SU-DHL-6 (cell line): ENCODE measurements at regions not wholly inside any gene's neighbourhood (a gene's known extent, or its start where the extent isn't known, plus 50 kb on each side); places are given as distances from the start of the nearest gene placed in this dataset.

Experiments
- H2AFZ ChIP-seq: fragments of 200-600 bp; sonication (generic); 2 replicates; pipeline ENCODE4 v1.6.1; 2014; ENCODE audit warnings: low read depth, mild to moderate bottlenecking, moderate library complexity, mixed read lengths, antibody characterized with exemption, low read length; ENCODE audit not compliant: severe bottlenecking
- H3F3A ChIP-seq: fragments of 200-600 bp; shearing (Covaris generic); 2 replicates; pipeline ENCODE4 v1.6.0; 2016; ENCODE audit warnings: antibody characterized with exemption, mild to moderate bottlenecking; ENCODE audit not compliant: insufficient read depth
- H3K27ac ChIP-seq: fragments of 200-600 bp; sonication (generic); 2 replicates; pipeline ENCODE4 v1.5.1; 2016; ENCODE audit warnings: low read depth, mild to moderate bottlenecking, low read length, moderate library complexity, mixed read lengths
- H3K27me3 ChIP-seq: fragments of 200-600 bp; sonication (generic), shearing (Covaris generic); 2 replicates; pipeline ENCODE4 v1.6.0; 2014; ENCODE audit warnings: mild to moderate bottlenecking, low read length
- H3K36me3 ChIP-seq: fragments of 200-600 bp; sonication (generic); 2 replicates; pipeline ENCODE4 v1.6.1; 2014; ENCODE audit warnings: mild to moderate bottlenecking, low read length, mixed read lengths
- H3K4me2 ChIP-seq: fragments of 300-600, 200-600 bp; shearing (Covaris generic), sonication (generic); 2 replicates; pipeline ENCODE4 v1.6.0; 2014; ENCODE audit warnings: low read length, low read depth, mild to moderate bottlenecking; ENCODE audit not compliant: poor library complexity, severe bottlenecking
- H3K4me3 ChIP-seq: fragments of 200-600 bp; sonication (generic); 2 replicates; pipeline ENCODE4 v1.5.1; 2014; ENCODE audit warnings: antibody characterized with exemption, low read length, mild to moderate bottlenecking, mixed read lengths; ENCODE audit not compliant: insufficient read depth, poor library complexity, severe bottlenecking
- H3K79me2 ChIP-seq: fragments of 200-600 bp; sonication (generic); 2 replicates; pipeline ENCODE4 v1.6.1; 2014; ENCODE audit warnings: mild to moderate bottlenecking, low read length, moderate library complexity; ENCODE audit not compliant: insufficient read depth
- H3K9ac ChIP-seq: fragments of 200-600 bp; sonication (generic); 2 replicates; pipeline ENCODE4 v1.7.0; 2014; ENCODE audit warnings: mild to moderate bottlenecking, low read length
- H3K9me2 ChIP-seq: fragments of 200-600 bp; sonication (generic); replicated peaks from 2 replicates; pipeline ENCODE4 v1.6.1; 2014; ENCODE audit warnings: low read length; ENCODE audit not compliant: insufficient read depth
- H3K9me3 ChIP-seq: fragments of 200-600 bp; sonication (generic); 2 replicates; pipeline ENCODE4 v1.6.1; 2014; ENCODE audit warnings: low read length, mixed read lengths; ENCODE audit not compliant: insufficient read depth
- H4K20me1 ChIP-seq: fragments of 200-600 bp; sonication (generic); 2 replicates; pipeline ENCODE4 v1.6.1; 2014; ENCODE audit warnings: low read depth, mild to moderate bottlenecking, antibody characterized with exemption, low read length, moderate library complexity, mixed read lengths
- EZH2phosphoT487 ChIP-seq: fragments of 200-600 bp; sonication (generic), shearing (Covaris generic); conservative IDR thresholded peaks from 2 replicates; pipeline ENCODE4 v1.6.1; 2018; ENCODE audit warnings: mild to moderate bottlenecking, antibody characterized with exemption, low read length, moderate library complexity, mixed read lengths
- TF ChIP-seq, protein P1 (sequence below): fragments of 200-600 bp; sonication (generic); IDR thresholded peaks from one replicate; pipeline ENCODE4 v1.5.1; 2017; ENCODE audit warnings: antibody characterized with exemption, mild to moderate bottlenecking, low read length, moderate library complexity; ENCODE audit not compliant: insufficient read depth, poor library complexity, severe bottlenecking

DNA sequence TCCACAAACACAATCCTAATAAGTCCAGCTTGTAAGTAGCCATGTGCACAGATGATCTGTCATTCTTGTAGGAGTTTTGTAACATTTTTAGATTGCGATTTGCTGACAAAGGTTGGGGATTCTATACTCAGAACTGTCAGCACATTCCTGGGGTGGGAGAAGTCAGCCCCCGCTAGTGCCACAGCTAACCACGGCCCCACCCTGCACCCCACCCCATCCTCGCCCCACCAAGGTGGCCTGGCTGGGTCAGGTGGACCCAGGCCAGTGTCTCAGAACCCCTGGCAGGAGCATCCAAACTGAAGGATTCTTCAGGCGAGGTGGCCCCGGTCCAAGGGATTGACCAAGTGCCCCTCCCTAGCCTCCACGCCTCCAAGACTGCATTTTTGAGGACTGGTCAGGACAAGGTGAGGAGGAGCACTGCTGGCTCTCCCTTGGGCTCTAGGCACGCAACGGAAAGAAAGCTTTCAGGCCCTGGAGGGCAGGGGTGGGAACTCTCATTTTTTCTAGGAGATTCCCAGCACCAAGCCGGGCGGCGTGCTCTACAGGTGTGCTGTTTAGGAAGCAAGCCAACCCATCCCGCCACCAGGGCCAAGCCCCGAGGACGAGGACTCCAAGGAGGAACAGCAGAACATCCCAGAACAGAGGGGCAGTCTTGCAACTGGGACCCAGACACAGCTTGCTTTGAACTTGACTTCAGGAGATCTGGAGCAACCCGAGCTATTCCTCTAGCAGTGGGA, 172.8 kb downstream of the BCL11B start:
- no peaks in the 10 kb centered on the region for H3K79me2 ChIP-seq

GRCh38 chr14:99100497-99101270, 171.3 kb downstream of the BCL11B start:
- no peak overlapping the region for H2AFZ ChIP-seq
- TF ChIP-seq, protein P1, sequence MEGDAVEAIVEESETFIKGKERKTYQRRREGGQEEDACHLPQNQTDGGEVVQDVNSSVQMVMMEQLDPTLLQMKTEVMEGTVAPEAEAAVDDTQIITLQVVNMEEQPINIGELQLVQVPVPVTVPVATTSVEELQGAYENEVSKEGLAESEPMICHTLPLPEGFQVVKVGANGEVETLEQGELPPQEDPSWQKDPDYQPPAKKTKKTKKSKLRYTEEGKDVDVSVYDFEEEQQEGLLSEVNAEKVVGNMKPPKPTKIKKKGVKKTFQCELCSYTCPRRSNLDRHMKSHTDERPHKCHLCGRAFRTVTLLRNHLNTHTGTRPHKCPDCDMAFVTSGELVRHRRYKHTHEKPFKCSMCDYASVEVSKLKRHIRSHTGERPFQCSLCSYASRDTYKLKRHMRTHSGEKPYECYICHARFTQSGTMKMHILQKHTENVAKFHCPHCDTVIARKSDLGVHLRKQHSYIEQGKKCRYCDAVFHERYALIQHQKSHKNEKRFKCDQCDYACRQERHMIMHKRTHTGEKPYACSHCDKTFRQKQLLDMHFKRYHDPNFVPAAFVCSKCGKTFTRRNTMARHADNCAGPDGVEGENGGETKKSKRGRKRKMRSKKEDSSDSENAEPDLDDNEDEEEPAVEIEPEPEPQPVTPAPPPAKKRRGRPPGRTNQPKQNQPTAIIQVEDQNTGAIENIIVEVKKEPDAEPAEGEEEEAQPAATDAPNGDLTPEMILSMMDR, result no peak

More for the DNA sequence above, 172.8 kb downstream of the BCL11B start:
- Histone ChIP-seq H3K4me3 (no peak overlapping the region), H3K36me3 (no peaks in the 10 kb centered on the region), H3K9me2 (no peaks in the 10 kb centered on the region; the same call in 1 of the 2 replicates), H4K20me1 (no peaks in the 10 kb centered on the region), H3K9me3 (no peaks in the 10 kb centered on the region), H3K9ac (no peak overlapping the region), H3K27me3 (no peaks in the 10 kb centered on the region), H3K27ac (no peak overlapping the region), H2AFZ (no peak overlapping the region), H3F3A (no peaks in the 10 kb centered on the region), H3K4me2 (no peak overlapping the region)
- TF ChIP-seq, protein P1, result no peak
- no peak for TF ChIP-seq EZH2phosphoT487

DNA sequence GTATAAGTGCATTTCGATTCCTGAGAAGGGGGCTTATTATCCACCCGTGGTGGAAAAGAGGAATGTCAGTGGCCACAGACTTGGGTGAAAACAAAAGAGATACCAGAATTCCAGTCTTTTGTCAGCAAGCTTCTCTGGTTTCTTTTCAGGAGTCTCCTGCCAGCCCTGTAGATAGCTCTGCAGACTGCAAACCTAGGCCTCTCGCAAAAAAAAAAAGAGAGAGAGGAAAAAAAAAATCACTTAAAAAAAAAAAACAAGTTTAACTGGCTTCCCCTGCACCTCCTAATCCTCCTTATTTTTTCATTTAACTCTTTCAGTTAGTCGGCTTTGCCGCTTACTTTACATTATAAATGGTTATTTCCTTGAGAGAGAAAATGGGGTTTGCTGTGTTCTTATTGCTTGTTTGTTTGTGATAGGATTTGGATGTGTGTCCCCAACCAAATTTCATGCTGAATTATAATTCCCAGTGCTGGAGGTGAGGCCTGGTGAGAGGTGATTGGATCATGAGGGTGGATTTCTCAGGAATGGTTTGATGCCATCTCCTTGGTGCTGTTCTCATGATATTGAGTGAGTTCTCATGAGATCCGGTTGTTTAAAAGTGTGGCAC, 170.0 kb downstream of the BCL11B start:
- Histone ChIP-seq H3K9ac (no peak overlapping the region), H3F3A (no peaks in the 10 kb centered on the region), H3K27ac (no peak overlapping the region), H3K4me3 (no peak overlapping the region), H3K9me3 (no peaks in the 10 kb centered on the region), H3K4me2 (no peak overlapping the region), H4K20me1 (no peaks in the 10 kb centered on the region), H2AFZ (no peak overlapping the region), H3K79me2 (no peaks in the 10 kb centered on the region), H3K27me3 (no peaks in the 10 kb centered on the region), H3K36me3 (no peaks in the 10 kb centered on the region), H3K9me2 (no peaks in the 10 kb centered on the region; the same call in 1 of the 2 replicates)
- no peak for TF ChIP-seq EZH2phosphoT487
- TF ChIP-seq, protein P1, result no peak

More at GRCh38 chr14:99100497-99101270, 171.3 kb downstream of the BCL11B start:
- H3K27ac ChIP-seq, result no peak overlapping the region
- no peaks in the 10 kb centered on the region for H3K36me3 ChIP-seq
- no peak overlapping the region for H3K9ac ChIP-seq
- no peaks in the 10 kb centered on the region; the same call in 1 of the 2 replicates for H3K9me2 ChIP-seq
- H3K4me3 ChIP-seq, result no peak overlapping the region
- H3K9me3 ChIP-seq, result no peaks in the 10 kb centered on the region
- H4K20me1 ChIP-seq, result no peaks in the 10 kb centered on the region
- H3K4me2 ChIP-seq, result no peak overlapping the region
- H3F3A ChIP-seq, result no peaks in the 10 kb centered on the region
- H3K79me2 ChIP-seq, result no peaks in the 10 kb centered on the region
- H3K27me3 ChIP-seq, result no peaks in the 10 kb centered on the region
